ENCODE measurements at regions not wholly inside any gene's neighbourhood (a gene's known extent, or its start where the extent isn't known, plus 50 kb on each side); places are given as distances from the start of the nearest gene placed in this dataset.
"Not testable (repeated sequence)": the region's sequence is repeated elsewhere in the genome, so short reads cannot be mapped to it uniquely, and the experiment has no call there.

DNA sequence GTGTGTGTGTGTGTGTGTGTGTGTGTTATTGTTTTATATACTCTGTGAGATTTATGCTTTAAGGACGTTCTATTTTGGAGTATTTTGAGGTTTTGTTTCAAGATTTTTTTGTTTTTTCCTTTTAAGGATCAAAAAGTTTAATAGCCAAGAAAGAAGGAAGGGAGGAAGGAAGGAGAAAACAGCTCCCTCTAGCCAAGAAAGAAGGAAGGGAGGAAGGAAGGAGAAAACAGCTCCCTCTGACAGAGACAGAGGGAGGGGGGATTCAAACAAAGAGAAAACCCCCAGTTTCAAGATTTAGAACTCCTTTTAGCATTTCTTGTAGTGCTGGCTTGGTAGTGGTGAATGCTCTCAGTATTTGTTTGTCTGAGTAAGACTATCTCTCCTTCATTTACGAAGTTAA lies 731.8 kb downstream of the ANKRD7 start:
- TF ChIP-seq, protein P1, sequence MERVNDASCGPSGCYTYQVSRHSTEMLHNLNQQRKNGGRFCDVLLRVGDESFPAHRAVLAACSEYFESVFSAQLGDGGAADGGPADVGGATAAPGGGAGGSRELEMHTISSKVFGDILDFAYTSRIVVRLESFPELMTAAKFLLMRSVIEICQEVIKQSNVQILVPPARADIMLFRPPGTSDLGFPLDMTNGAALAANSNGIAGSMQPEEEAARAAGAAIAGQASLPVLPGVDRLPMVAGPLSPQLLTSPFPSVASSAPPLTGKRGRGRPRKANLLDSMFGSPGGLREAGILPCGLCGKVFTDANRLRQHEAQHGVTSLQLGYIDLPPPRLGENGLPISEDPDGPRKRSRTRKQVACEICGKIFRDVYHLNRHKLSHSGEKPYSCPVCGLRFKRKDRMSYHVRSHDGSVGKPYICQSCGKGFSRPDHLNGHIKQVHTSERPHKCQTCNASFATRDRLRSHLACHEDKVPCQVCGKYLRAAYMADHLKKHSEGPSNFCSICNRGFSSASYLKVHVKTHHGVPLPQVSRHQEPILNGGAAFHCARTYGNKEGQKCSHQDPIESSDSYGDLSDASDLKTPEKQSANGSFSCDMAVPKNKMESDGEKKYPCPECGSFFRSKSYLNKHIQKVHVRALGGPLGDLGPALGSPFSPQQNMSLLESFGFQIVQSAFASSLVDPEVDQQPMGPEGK (CRISPR knock-in tag; IDR thresholded peaks at IDR 0.05; ENCODE audit: borderline replicate concordance) = not testable (repeated sequence)
- not testable (repeated sequence) for TF ChIP-seq TOX (CRISPR knock-in tag; IDR thresholded peaks at IDR 0.05; ENCODE audit: borderline replicate concordance); PPARA (CRISPR knock-in tag; IDR thresholded peaks at IDR 0.05; ENCODE audit: borderline replicate concordance); ZNF565 (CRISPR knock-in tag; conservative IDR thresholded peaks at IDR 0.05; ENCODE audit: low read depth); BACH2 (CRISPR knock-in tag; IDR thresholded peaks at IDR 0.05; ENCODE audit: borderline replicate concordance); ZNF8 (CRISPR knock-in tag; IDR thresholded peaks at IDR 0.05); TCF4 (CRISPR knock-in tag; IDR thresholded peaks at IDR 0.05; ENCODE audit: borderline replicate concordance); OSR1 (CRISPR knock-in tag; IDR thresholded peaks at IDR 0.05); ZNF70 (CRISPR knock-in tag; IDR thresholded peaks at IDR 0.05); ZFP3 (CRISPR knock-in tag; IDR thresholded peaks at IDR 0.05); ZFP30 (CRISPR knock-in tag; IDR thresholded peaks at IDR 0.05); RARB (CRISPR knock-in tag; IDR thresholded peaks at IDR 0.05)
- TF ChIP-seq, protein P2, sequence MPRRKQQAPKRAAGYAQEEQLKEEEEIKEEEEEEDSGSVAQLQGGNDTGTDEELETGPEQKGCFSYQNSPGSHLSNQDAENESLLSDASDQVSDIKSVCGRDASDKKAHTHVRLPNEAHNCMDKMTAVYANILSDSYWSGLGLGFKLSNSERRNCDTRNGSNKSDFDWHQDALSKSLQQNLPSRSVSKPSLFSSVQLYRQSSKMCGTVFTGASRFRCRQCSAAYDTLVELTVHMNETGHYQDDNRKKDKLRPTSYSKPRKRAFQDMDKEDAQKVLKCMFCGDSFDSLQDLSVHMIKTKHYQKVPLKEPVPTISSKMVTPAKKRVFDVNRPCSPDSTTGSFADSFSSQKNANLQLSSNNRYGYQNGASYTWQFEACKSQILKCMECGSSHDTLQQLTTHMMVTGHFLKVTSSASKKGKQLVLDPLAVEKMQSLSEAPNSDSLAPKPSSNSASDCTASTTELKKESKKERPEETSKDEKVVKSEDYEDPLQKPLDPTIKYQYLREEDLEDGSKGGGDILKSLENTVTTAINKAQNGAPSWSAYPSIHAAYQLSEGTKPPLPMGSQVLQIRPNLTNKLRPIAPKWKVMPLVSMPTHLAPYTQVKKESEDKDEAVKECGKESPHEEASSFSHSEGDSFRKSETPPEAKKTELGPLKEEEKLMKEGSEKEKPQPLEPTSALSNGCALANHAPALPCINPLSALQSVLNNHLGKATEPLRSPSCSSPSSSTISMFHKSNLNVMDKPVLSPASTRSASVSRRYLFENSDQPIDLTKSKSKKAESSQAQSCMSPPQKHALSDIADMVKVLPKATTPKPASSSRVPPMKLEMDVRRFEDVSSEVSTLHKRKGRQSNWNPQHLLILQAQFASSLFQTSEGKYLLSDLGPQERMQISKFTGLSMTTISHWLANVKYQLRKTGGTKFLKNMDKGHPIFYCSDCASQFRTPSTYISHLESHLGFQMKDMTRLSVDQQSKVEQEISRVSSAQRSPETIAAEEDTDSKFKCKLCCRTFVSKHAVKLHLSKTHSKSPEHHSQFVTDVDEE (CRISPR knock-in tag; IDR thresholded peaks at IDR 0.05) = not testable (repeated sequence)

Measured in SK-N-SH treated with all-trans-retinoic acid at 6 μM for 48 hours (cell line).